ENCODE measurements at regions not wholly inside any gene's neighbourhood (a gene's known extent, or its start where the extent isn't known, plus 50 kb on each side); places are given as distances from the start of the nearest gene placed in this dataset.

GRCh38 chr11:80109652-80110051, 668.8 kb upstream of the TENM4 start:
- Histone ChIP-seq H3K4me3 (ENCODE audit: low read length) (no peak overlapping the region), H4K20me1 (ENCODE audit: low read length) (no peaks in the 10 kb centered on the region), H3K27me3 (ENCODE audit: low read length) (no peaks in the 10 kb centered on the region), H3K4me2 (ENCODE audit: low read length) (no peak overlapping the region), H3K36me3 (ENCODE audit: low read depth, low read length) (no peaks in the 10 kb centered on the region), H3K9me2 (replicated peaks; ENCODE audit: low read length) (no peaks in the 10 kb centered on the region), H3K79me2 (ENCODE audit: low read length) (no peaks in the 10 kb centered on the region), H3K4me1 (ENCODE audit: insufficient read depth, low read length) (no peaks in the 10 kb centered on the region), H2AFZ (ENCODE audit: low read length) (no peak overlapping the region), H3K9me3 (ENCODE audit: low read length) (no peaks in the 10 kb centered on the region), H3K9ac (ENCODE audit: low read length) (no peak overlapping the region), H3K27ac (ENCODE audit: low read length) (no peak overlapping the region), H3F3A (ENCODE audit: low read length, unreplicated experiment) (no peaks in the 10 kb centered on the region)
- CTCF ChIA-PET, result no interaction called here
- ATAC-seq (no peak), DNase-seq (no peak)
- BruUV-seq (replicated peaks), result no TSS peak
- intact Hi-C loops (cut with micrococcal nuclease), result no loop called here
- POLR2A ChIA-PET (ENCODE audit: unreplicated experiment), result no interaction called here
- TF ChIP-seq EZH2phosphoT487 (IDR thresholded peaks at IDR 0.05; ENCODE audit: borderline replicate concordance, low read length), result no peak
- no peak for TF ChIP-seq EZH2 (IDR thresholded peaks at IDR 0.05; ENCODE audit: low read length, unreplicated experiment)
- TF ChIP-seq CTCF (conservative IDR thresholded peaks at IDR 0.05; ENCODE audit: low read depth, low read length), result no peak

- H4K20me1 ChIP-seq (ENCODE audit: low read length), result no peaks in the 10 kb centered on the region
- H3K4me1 ChIP-seq (ENCODE audit: insufficient read depth, low read length), result no peaks in the 10 kb centered on the region
- H3K4me2 ChIP-seq (ENCODE audit: low read length), result no peak overlapping the region
- no peak for ATAC-seq
- no peaks in the 10 kb centered on the region for H3K79me2 ChIP-seq (ENCODE audit: low read length)
- no peaks in the 10 kb centered on the region for H3K9me2 ChIP-seq (replicated peaks; ENCODE audit: low read length)
- H3K36me3 ChIP-seq (ENCODE audit: low read depth, low read length), result no peaks in the 10 kb centered on the region
- TF ChIP-seq EZH2 (IDR thresholded peaks at IDR 0.05; ENCODE audit: low read length, unreplicated experiment) (no peak), CTCF (conservative IDR thresholded peaks at IDR 0.05; ENCODE audit: low read depth, low read length) (no peak), EZH2phosphoT487 (IDR thresholded peaks at IDR 0.05; ENCODE audit: borderline replicate concordance, low read length) (no peak)
- POLR2A ChIA-PET (ENCODE audit: unreplicated experiment), result no interaction called here
- no TSS peak for BruUV-seq (replicated peaks)
- H3K9me3 ChIP-seq (ENCODE audit: low read length), result no peaks in the 10 kb centered on the region
- no peak overlapping the region for H3K4me3 ChIP-seq (ENCODE audit: low read length)
- H2AFZ ChIP-seq (ENCODE audit: low read length), result no peak overlapping the region
- H3K27me3 ChIP-seq (ENCODE audit: low read length), result no peaks in the 10 kb centered on the region
- intact Hi-C loops (cut with micrococcal nuclease), result no loop called here
- no peak overlapping the region for H3K9ac ChIP-seq (ENCODE audit: low read length)
- no peak overlapping the region for H3K27ac ChIP-seq (ENCODE audit: low read length)
- DNase-seq, result peak; percentile 7
- CTCF ChIA-PET, result no interaction called here
- no peaks in the 10 kb centered on the region for H3F3A ChIP-seq (ENCODE audit: low read length, unreplicated experiment)
Measured at GRCh38 chr11:80109031-80109430, 668.2 kb upstream of the TENM4 start.

GRCh38 chr11:80107415-80107814, 666.6 kb upstream of the TENM4 start:
- no peaks in the 10 kb centered on the region for H3K79me2 ChIP-seq (ENCODE audit: low read length)
- intact Hi-C loops (cut with micrococcal nuclease), result no loop called here
- POLR2A ChIA-PET (ENCODE audit: unreplicated experiment), result no interaction called here

More at GRCh38 chr11:80107415-80107814, 666.6 kb upstream of the TENM4 start:
- Histone ChIP-seq H3K4me1 (ENCODE audit: insufficient read depth, low read length) (no peaks in the 10 kb centered on the region), H3K9me2 (replicated peaks; ENCODE audit: low read length) (no peaks in the 10 kb centered on the region), H4K20me1 (ENCODE audit: low read length) (no peaks in the 10 kb centered on the region), H3K27ac (ENCODE audit: low read length) (no peak overlapping the region), H3K4me3 (ENCODE audit: low read length) (no peak overlapping the region), H2AFZ (ENCODE audit: low read length) (no peak overlapping the region), H3K36me3 (ENCODE audit: low read depth, low read length) (no peaks in the 10 kb centered on the region), H3F3A (ENCODE audit: low read length, unreplicated experiment) (no peaks in the 10 kb centered on the region), H3K27me3 (ENCODE audit: low read length) (no peaks in the 10 kb centered on the region), H3K4me2 (ENCODE audit: low read length) (no peak overlapping the region), H3K9ac (ENCODE audit: low read length) (no peak overlapping the region), H3K9me3 (ENCODE audit: low read length) (no peaks in the 10 kb centered on the region)
- CTCF ChIA-PET, result no interaction called here
- DNase-seq (no peak), ATAC-seq (no peak)
- TF ChIP-seq CTCF (conservative IDR thresholded peaks at IDR 0.05; ENCODE audit: low read depth, low read length) (0 out of 2 replicates have a peak, but pooled peaks have one; percentile 10), EZH2phosphoT487 (IDR thresholded peaks at IDR 0.05; ENCODE audit: borderline replicate concordance, low read length) (no peak)
- BruUV-seq (replicated peaks), result no TSS peak

All from PC-3 (cell line).